IMR-90 (cell line): ENCODE measurements at regions not wholly inside any gene's neighbourhood (a gene's known extent, or its start where the extent isn't known, plus 50 kb on each side); places are given as distances from the start of the nearest gene placed in this dataset.

ENCODE experiments used
- ATAC-seq: fragments of 200-7000 bp; cut with Tn5 transposase; 2 replicates; pipeline ENCODE4 v1.9.1; 2020; ENCODE audit warnings: low read depth, mild to moderate bottlenecking, moderate library complexity
- BruUV-seq: library from RNA; stranded (reverse); fragments of 400-500 nt; replicated peaks from 2 replicates; lab custom pipeline; 2021; lab: Mats Ljungman, UMichigan
- CTCF ChIA-PET: fragments of 300-600 bp; formaldehyde crosslinking; extraction: SDS; loops from one replicate; lab custom pipeline; 2021; ENCODE audit warnings: antibody characterized with exemption; lab: Yijun Ruan, JAX
- POLR2A ChIA-PET: fragments of 300-600 bp; sonication (Branson Sonifier 250); formaldehyde crosslinking; loops from one replicate; lab custom pipeline; 2022; ENCODE audit warnings: antibody characterized with exemption; ENCODE audit not compliant: unreplicated experiment; lab: Charles Lee
- DNase-seq: peaks from one replicate; pipeline ENCODE4 v3.0.0; 2013
- H2AFZ ChIP-seq: replicated peaks from 2 replicates; pipeline ENCODE3; 2013; ENCODE audit warnings: low read length, mild to moderate bottlenecking; ENCODE audit not compliant: poor library complexity
- H2AK5ac ChIP-seq: 2 replicates; pipeline ENCODE4 v1.6.1; 2013; ENCODE audit warnings: low read depth, low read length, inconsistent platforms
- H2AK9ac ChIP-seq: replicated peaks from 2 replicates; pipeline ENCODE3; 2013; ENCODE audit warnings: mild to moderate bottlenecking, low read depth, low read length, moderate library complexity; ENCODE audit not compliant: poor library complexity
- H2BK120ac ChIP-seq: 2 replicates; pipeline ENCODE4 v1.6.1; 2013; ENCODE audit warnings: low read depth, low read length, inconsistent platforms
- H2BK15ac ChIP-seq: 3 replicates; pipeline ENCODE4 v1.6.1; 2013; ENCODE audit warnings: low read depth, low read length, inconsistent platforms
- H2BK20ac ChIP-seq: 2 replicates; pipeline ENCODE4 v1.6.1; 2013; ENCODE audit warnings: low read depth, mild to moderate bottlenecking, inconsistent platforms, low read length, moderate library complexity
- H2BK5ac ChIP-seq: 2 replicates; pipeline ENCODE4 v1.6.1; 2013; ENCODE audit warnings: mild to moderate bottlenecking, low read depth, low read length, inconsistent platforms; ENCODE audit not compliant: poor library complexity, severe bottlenecking
- H3K14ac ChIP-seq: replicated peaks from 2 replicates; pipeline ENCODE4 v1.6.1; 2013; ENCODE audit warnings: low read depth, low read length, inconsistent platforms
- H3K18ac ChIP-seq: 2 replicates; pipeline ENCODE4 v1.6.1; 2013; ENCODE audit warnings: low read depth, low read length, control low read depth
- H3K23ac ChIP-seq: 2 replicates; pipeline ENCODE4 v1.6.1; 2013; ENCODE audit warnings: low read depth, low read length, inconsistent platforms
- H3K27ac ChIP-seq: 2 replicates; pipeline ENCODE4 v1.5.1; 2013; ENCODE audit warnings: mild to moderate bottlenecking, control low read depth, low read length; ENCODE audit not compliant: insufficient read depth
- H3K27me3 ChIP-seq: 2 replicates; pipeline ENCODE4 v1.6.1; 2013; ENCODE audit warnings: low read length; ENCODE audit not compliant: control insufficient read depth, insufficient read depth
- H3K36me3 ChIP-seq: 2 replicates; pipeline ENCODE4 v1.6.1; 2013; ENCODE audit warnings: low read length, mixed read lengths; ENCODE audit not compliant: control insufficient read depth, insufficient read depth
- H3K4ac ChIP-seq: 2 replicates; pipeline ENCODE4 v1.6.1; 2013; ENCODE audit warnings: low read depth, low read length, inconsistent platforms
- H3K4me1 ChIP-seq: 2 replicates; pipeline ENCODE4 v1.6.1; 2013; ENCODE audit warnings: low read length, mixed read lengths; ENCODE audit not compliant: control insufficient read depth, insufficient read depth
- H3K4me2 ChIP-seq: 2 replicates; pipeline ENCODE4 v1.6.1; 2013; ENCODE audit warnings: low read depth, mild to moderate bottlenecking, control low read depth, low read length, moderate library complexity
- H3K4me3 ChIP-seq: 2 replicates; pipeline ENCODE4 v1.5.1; 2013; ENCODE audit warnings: low read depth, mild to moderate bottlenecking, control low read depth, low read length, moderate library complexity; ENCODE audit not compliant: insufficient read depth
- H3K56ac ChIP-seq: 2 replicates; pipeline ENCODE4 v1.6.1; 2013; ENCODE audit warnings: low read length, inconsistent platforms; ENCODE audit not compliant: insufficient read depth; ENCODE audit errors: extremely low read depth
- H3K79me1 ChIP-seq, 2 experiments: 2 replicates each; pipeline ENCODE4 v1.6.1; 2013; ENCODE audit warnings: low read length in 2 of 2, inconsistent platforms in 1 of 2, low read depth in 1 of 2
- H3K9ac ChIP-seq: 2 replicates; pipeline ENCODE4 v1.6.1; 2013; ENCODE audit warnings: low read depth, low read length, control low read depth
- H3K9me1 ChIP-seq: 2 replicates; pipeline ENCODE4 v1.6.1; 2013; ENCODE audit warnings: low read length, inconsistent platforms; ENCODE audit not compliant: insufficient read depth
- H3K9me3 ChIP-seq: 2 replicates; pipeline ENCODE4 v1.6.1; 2013; ENCODE audit warnings: low read length; ENCODE audit not compliant: control insufficient read depth, insufficient read depth
- H4K20me1 ChIP-seq: 2 replicates; pipeline ENCODE4 v1.6.1; 2013; ENCODE audit warnings: low read length, inconsistent platforms; ENCODE audit not compliant: insufficient read depth
- H4K5ac ChIP-seq: 2 replicates; pipeline ENCODE4 v1.6.1; 2013; ENCODE audit warnings: mild to moderate bottlenecking, low read depth, low read length, control low read depth
- H4K8ac ChIP-seq, 2 experiments: 2 replicates each; pipeline ENCODE4 v1.6.1; 2013; ENCODE audit warnings: low read depth in 2 of 2, low read length in 2 of 2, control low read depth in 1 of 2, inconsistent platforms in 1 of 2
- H4K91ac ChIP-seq: 2 replicates; pipeline ENCODE4 v1.6.1; 2013; ENCODE audit warnings: low read depth, low read length, inconsistent platforms; ENCODE audit not compliant: insufficient read depth
- BHLHE40 ChIP-seq: fragments of 150-350 bp; IDR thresholded peaks from 2 replicates; pipeline ENCODE4 v1.6.1; 2016; ENCODE audit warnings: mild to moderate bottlenecking, low read depth, low read length
- CTCF ChIP-seq: conservative IDR thresholded peaks from 2 replicates; pipeline ENCODE4 v1.5.1; 2012; ENCODE audit warnings: mild to moderate bottlenecking, low read depth, low read length, improper control_type of control experiment
- FOS ChIP-seq: fragments of 150-350 bp; IDR thresholded peaks from 2 replicates; pipeline ENCODE4 v1.6.1; 2016; ENCODE audit warnings: low read depth, low read length
- MAZ ChIP-seq: IDR thresholded peaks from 2 replicates; pipeline ENCODE4 v1.6.1; 2012; ENCODE audit warnings: low read depth, mild to moderate bottlenecking, low read length, improper control_type of control experiment, moderate library complexity, borderline replicate concordance
- POLR2A ChIP-seq: IDR thresholded peaks from 2 replicates; pipeline ENCODE4 v1.6.1; 2012; ENCODE audit warnings: mild to moderate bottlenecking, low read depth, low read length
- WGBS, 2 experiments: methylation state at CpG; one replicate each; pipeline versions ENCODE4 v1.1.5 to v1.1.7; 2013; ENCODE audit warnings: missing lambda C conversion rate in 2 of 2; ENCODE audit not compliant: insufficient read length in 1 of 2; ENCODE audit errors: extremely low coverage in 2 of 2; 5-methylcytosine and 5-hydroxymethylcytosine counted together
- dilution Hi-C: fragments of 300-500 bp; cut with HindIII; formaldehyde crosslinking; loops from one replicate; pipeline ENCODE4 v1.14.3; 2018; ENCODE audit warnings: low sequenced_read_pairs; ENCODE audit not compliant: unreplicated experiment
- in situ Hi-C: fragments of 300-500 bp; cut with MboI; formaldehyde crosslinking; loops from 3 replicates; pipeline ENCODE4 v1.14.3; 2019; ENCODE audit warnings: low sequenced_read_pairs, inconsistent platforms, mixed read lengths
- intact Hi-C: fragments of 100-400 bp; cut with micrococcal nuclease; formaldehyde crosslinking; loops from 2 replicates; pipeline ENCODE4 v1.10.0; 2022
- TF ChIP-seq, protein P1 (sequence below): fragments of 150-350 bp; IDR thresholded peaks from 2 replicates; pipeline ENCODE4 v1.6.1; 2017; ENCODE audit warnings: mild to moderate bottlenecking, antibody characterized with exemption, low read length, low read depth
- TF ChIP-seq, protein P2 (sequence below): fragments of 150-350 bp; IDR thresholded peaks from 2 replicates; pipeline ENCODE4 v1.6.1; 2016; ENCODE audit warnings: low read depth, mild to moderate bottlenecking, low read length, moderate library complexity, borderline replicate concordance

GRCh38 chr2:145034511-145034910 is 514.6 kb upstream of the ZEB2 start:
- Histone ChIP-seq H3K9ac (no peak overlapping the region), H3K18ac (no peak overlapping the region), H3K4me2 (no peak overlapping the region), H2BK120ac (no peak overlapping the region), H3K9me1 (no peaks in the 10 kb centered on the region), H3K4me3 (no peak overlapping the region), H3K14ac (no peak overlapping the region), H3K4me1 (peaks cover 7% of the 10 kb centered on the region), H3K79me1 (no peaks in the 10 kb centered on the region), H4K5ac (no peak overlapping the region), H3K9me3 (no peaks in the 10 kb centered on the region), H3K4ac (no peak overlapping the region), H3K56ac (no peak overlapping the region), H2BK20ac (0 out of 2 replicates have a peak overlapping the region, but pooled peaks have one; percentile 3), H4K20me1 (no peaks in the 10 kb centered on the region), H3K36me3 (no peaks in the 10 kb centered on the region), H3K27me3 (no peaks in the 10 kb centered on the region), H2AFZ (no peak overlapping the region), H3K23ac (no peak overlapping the region), H2AK5ac (no peak overlapping the region), H2BK15ac (no peak overlapping the region), H2AK9ac (no peak overlapping the region), H2BK5ac (no peak overlapping the region), H4K8ac (no peak overlapping the region), H3K27ac (no peak overlapping the region), H4K91ac (no peak overlapping the region)
- DNase-seq, result no peak
- intact Hi-C loops, result no loop called here
- dilution Hi-C loops, result no loop called here
- in situ Hi-C loops, result no loop called here
- POLR2A ChIA-PET, result no interaction called here
- ATAC-seq, result no peak
- BruUV-seq, result no TSS peak
- CTCF ChIA-PET, result no interaction called here
- TF ChIP-seq, protein P1, sequence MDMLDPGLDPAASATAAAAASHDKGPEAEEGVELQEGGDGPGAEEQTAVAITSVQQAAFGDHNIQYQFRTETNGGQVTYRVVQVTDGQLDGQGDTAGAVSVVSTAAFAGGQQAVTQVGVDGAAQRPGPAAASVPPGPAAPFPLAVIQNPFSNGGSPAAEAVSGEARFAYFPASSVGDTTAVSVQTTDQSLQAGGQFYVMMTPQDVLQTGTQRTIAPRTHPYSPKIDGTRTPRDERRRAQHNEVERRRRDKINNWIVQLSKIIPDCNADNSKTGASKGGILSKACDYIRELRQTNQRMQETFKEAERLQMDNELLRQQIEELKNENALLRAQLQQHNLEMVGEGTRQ, result no peak
- TF ChIP-seq FOS, result no peak
- no peak for TF ChIP-seq CTCF
- TF ChIP-seq MAZ, result no peak
- no peak for TF ChIP-seq BHLHE40
- TF ChIP-seq, protein P2, sequence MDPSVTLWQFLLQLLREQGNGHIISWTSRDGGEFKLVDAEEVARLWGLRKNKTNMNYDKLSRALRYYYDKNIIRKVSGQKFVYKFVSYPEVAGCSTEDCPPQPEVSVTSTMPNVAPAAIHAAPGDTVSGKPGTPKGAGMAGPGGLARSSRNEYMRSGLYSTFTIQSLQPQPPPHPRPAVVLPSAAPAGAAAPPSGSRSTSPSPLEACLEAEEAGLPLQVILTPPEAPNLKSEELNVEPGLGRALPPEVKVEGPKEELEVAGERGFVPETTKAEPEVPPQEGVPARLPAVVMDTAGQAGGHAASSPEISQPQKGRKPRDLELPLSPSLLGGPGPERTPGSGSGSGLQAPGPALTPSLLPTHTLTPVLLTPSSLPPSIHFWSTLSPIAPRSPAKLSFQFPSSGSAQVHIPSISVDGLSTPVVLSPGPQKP, result no peak
- TF ChIP-seq POLR2A, result no peak
- no CpG with 5 or more reads among the region's 1 CpG for WGBS, 2 experiments
